ENCODE measurements at regions not wholly inside any gene's neighbourhood (a gene's known extent, or its start where the extent isn't known, plus 50 kb on each side); places are given as distances from the start of the nearest gene placed in this dataset.

GRCh38 chr13:106721599-106721998 is 153.7 kb upstream of the ARGLU1 start:
- no peak overlapping the region for H3K27ac ChIP-seq
- TF ChIP-seq CTCF (IDR thresholded peaks at IDR 0.05) = no peak
- intact Hi-C loops (cut with DNase I) = no loop called here
- H3K36me3 ChIP-seq = no peaks in the 10 kb centered on the region
- no peak for ATAC-seq
- H3K27me3 ChIP-seq (ENCODE audit: low read depth) = no peaks in the 10 kb centered on the region
- H3K9me3 ChIP-seq = peaks cover 14% of the 10 kb centered on the region
- no peaks in the 10 kb centered on the region for H3K4me1 ChIP-seq
- H3K4me3 ChIP-seq = no peak overlapping the region
- DNase-seq = no peak

- H3K9me3 ChIP-seq = peaks cover 8% of the 10 kb centered on the region
- no peak for TF ChIP-seq CTCF (IDR thresholded peaks at IDR 0.05)
- ATAC-seq (peak; percentile 16 to 25), DNase-seq (no peak)
- no peaks in the 10 kb centered on the region for H3K27me3 ChIP-seq (ENCODE audit: low read depth)
- H3K4me3 ChIP-seq = no peak overlapping the region
- peaks cover 9% of the 10 kb centered on the region for H3K4me1 ChIP-seq
- no peaks in the 10 kb centered on the region for H3K36me3 ChIP-seq
- intact Hi-C loops (cut with DNase I) = no loop called here
- no peak overlapping the region for H3K27ac ChIP-seq
These were observed 146.5 kb upstream of the ARGLU1 start for GRCh38 chr13:106714271-106714982.

- Histone ChIP-seq H3K36me3 (no peaks in the 10 kb centered on the region), H3K27ac (no peak overlapping the region), H3K27me3 (ENCODE audit: low read depth) (no peaks in the 10 kb centered on the region), H3K4me3 (no peak overlapping the region), H3K4me1 (peaks cover 9% of the 10 kb centered on the region), H3K9me3 (no peaks in the 10 kb centered on the region)
- intact Hi-C loops (cut with DNase I) = no loop called here
- DNase-seq (no peak), ATAC-seq (no peak)
- TF ChIP-seq CTCF (IDR thresholded peaks at IDR 0.05) = no peak
These were observed 144.4 kb upstream of the ARGLU1 start for GRCh38 chr13:106712381-106712780.

- Histone ChIP-seq H3K4me3 (peak overlapping the region; percentile 29), H3K36me3 (no peaks in the 10 kb centered on the region), H3K27ac (peak overlapping the region; percentile 64), H3K4me1 (peaks cover 9% of the 10 kb centered on the region), H3K27me3 (ENCODE audit: low read depth) (no peaks in the 10 kb centered on the region), H3K9me3 (no peaks in the 10 kb centered on the region)
- DNase-seq (no peak), ATAC-seq (peak in 1 of 2 donors; percentile 31)
- intact Hi-C loops (cut with DNase I) = no loop called here
- TF ChIP-seq CTCF (IDR thresholded peaks at IDR 0.05) = no peak
These were observed 142.3 kb upstream of the ARGLU1 start for GRCh38 chr13:106710266-106710665.

- DNase-seq = no peak
- ATAC-seq = peak; percentile 52
- peak overlapping the region; percentile 64 for H3K27ac ChIP-seq
These were observed 141.6 kb upstream of the ARGLU1 start for GRCh38 chr13:106709522-106709921.

More at GRCh38 chr13:106709522-106709921, 141.6 kb upstream of the ARGLU1 start:
- no peak for TF ChIP-seq CTCF (IDR thresholded peaks at IDR 0.05)
- Histone ChIP-seq H3K4me3 (peak overlapping the region; percentile 29), H3K4me1 (peaks cover 9% of the 10 kb centered on the region), H3K27me3 (ENCODE audit: low read depth) (no peaks in the 10 kb centered on the region), H3K36me3 (no peaks in the 10 kb centered on the region), H3K9me3 (no peaks in the 10 kb centered on the region)
- intact Hi-C loops (cut with DNase I) = no loop called here

Data from lower lobe of right lung (tissue), 2 donors.